H1 (cell line): ENCODE measurements at regions not wholly inside any gene's neighbourhood (a gene's known extent, or its start where the extent isn't known, plus 50 kb on each side); places are given as distances from the start of the nearest gene placed in this dataset.

Experiments used
- CTCF ChIA-PET: fragments of 300-600 bp; sonication (Branson Sonifier 250); formaldehyde crosslinking; loops from one replicate; lab custom pipeline; 2021; ENCODE audit not compliant: partially characterized antibody; lab: Charles Lee
- POLR2A ChIA-PET: fragments of 300-600 bp; sonication (Branson Sonifier 250); formaldehyde crosslinking; loops from one replicate; lab custom pipeline; 2021; ENCODE audit warnings: inconsistent platforms; ENCODE audit not compliant: partially characterized antibody; lab: Charles Lee
- DNase-seq, 2 experiments: peaks; one replicate each; pipeline versions ENCODE4 v3.0.0 to v3.0.0-alpha.2; 2010 to 2022; ENCODE audit warnings: low spot score in 2 of 2, low read depth in 1 of 2, mixed read lengths in 1 of 2
- FAIRE-seq: peaks from 2 replicates; lab custom pipeline; 2011; peaks lifted over from hg19 to GRCh38; lab: Jason Lieb, UNC
- H2AFZ ChIP-seq: 2 replicates; pipeline ENCODE4 v1.8.1; 2012; ENCODE audit warnings: low read length, inconsistent platforms
- H2AK5ac ChIP-seq: 2 replicates; pipeline ENCODE4 v1.6.1; 2013; ENCODE audit warnings: low read depth, low read length
- H2BK120ac ChIP-seq: replicated peaks from 2 replicates; pipeline ENCODE3; 2013; ENCODE audit warnings: low read depth, low read length, inconsistent platforms
- H2BK12ac ChIP-seq: 2 replicates; pipeline ENCODE4 v1.6.1; 2013; ENCODE audit warnings: low read depth, low read length
- H2BK15ac ChIP-seq: 2 replicates; pipeline ENCODE4 v1.6.1; 2013; ENCODE audit warnings: low read length
- H2BK20ac ChIP-seq: 2 replicates; pipeline ENCODE4 v1.6.1; 2013; ENCODE audit warnings: low read length
- H2BK5ac ChIP-seq: 2 replicates; pipeline ENCODE4 v1.6.1; 2013; ENCODE audit warnings: low read depth, low read length
- H3K14ac ChIP-seq: 2 replicates; pipeline ENCODE4 v1.6.1; 2013; ENCODE audit warnings: inconsistent platforms; ENCODE audit not compliant: insufficient read length
- H3K18ac ChIP-seq: 2 replicates; pipeline ENCODE4 v1.6.1; 2013; ENCODE audit warnings: low read length; ENCODE audit errors: extremely low read depth
- H3K23ac ChIP-seq: 2 replicates; pipeline ENCODE4 v1.6.1; 2013; ENCODE audit warnings: inconsistent platforms; ENCODE audit not compliant: insufficient read length
- H3K23me2 ChIP-seq: 2 replicates; pipeline ENCODE4 v1.6.1; 2013; ENCODE audit warnings: low read depth, low read length
- H3K27ac ChIP-seq: 2 replicates; pipeline ENCODE4 v1.6.1; 2011; ENCODE audit warnings: low read depth, low read length, inconsistent platforms
- H3K27me3 ChIP-seq, 4 experiments: replicated peaks in 1 of 4; 1 replicate in 1 of 4; 2 replicates in 3 of 4; pipeline versions ENCODE4 v1.6.1 to v1.8.1; 2011 to 2013; ENCODE audit warnings: low read length in 3 of 4, mild to moderate bottlenecking in 3 of 4, inconsistent platforms in 2 of 4, mixed read lengths in 2 of 4, moderate library complexity in 1 of 4; ENCODE audit not compliant: control insufficient read depth in 3 of 4, insufficient read depth in 3 of 4; ENCODE audit errors: extremely low read depth in 1 of 4
- H3K36me3 ChIP-seq, 4 experiments: 2 replicates each; pipeline versions ENCODE4 v1.6.1 to v1.8.1; 2011 to 2013; ENCODE audit warnings: mild to moderate bottlenecking in 4 of 4, low read length in 3 of 4, moderate library complexity in 2 of 4, control low read depth in 1 of 4, inconsistent platforms in 1 of 4; ENCODE audit not compliant: insufficient read depth in 4 of 4, control insufficient read depth in 2 of 4
- H3K4ac ChIP-seq: replicated peaks from 2 replicates; pipeline ENCODE3; 2013; ENCODE audit warnings: low read length, low read depth, mixed read lengths, inconsistent platforms; ENCODE audit not compliant: insufficient read length
- H3K4me1 ChIP-seq, 4 experiments: replicated peaks in 1 of 4; 1 replicate in 1 of 4; 2 replicates in 3 of 4; pipeline versions ENCODE4 v1.6.1 to v1.8.1; 2011 to 2013; ENCODE audit warnings: low read length in 3 of 4, inconsistent platforms in 2 of 4, mixed read lengths in 1 of 4; ENCODE audit not compliant: insufficient read depth in 4 of 4, control insufficient read depth in 3 of 4
- H3K4me2 ChIP-seq, 2 experiments: 2 replicates each; pipeline versions ENCODE4 v1.6.1 to v1.8.1; 2011 to 2013; ENCODE audit warnings: low read depth in 2 of 2, low read length in 2 of 2, control low read depth in 1 of 2, inconsistent platforms in 1 of 2, mild to moderate bottlenecking in 1 of 2; ENCODE audit not compliant: insufficient read depth in 1 of 2
- H3K4me3 ChIP-seq, 4 experiments: fragments of 200-600, 300-600 bp in 1 of 4; sonication (generic), shearing (Covaris generic), sonication (Bioruptor Twin) in 1 of 4; 2 replicates each; pipeline versions ENCODE4 v1.5.1 to v1.8.1; 2011 to 2016; ENCODE audit warnings: low read length in 4 of 4, low read depth in 3 of 4, control low read depth in 2 of 4, inconsistent platforms in 2 of 4, mild to moderate bottlenecking in 2 of 4, mixed read lengths in 1 of 4, moderate library complexity in 1 of 4; ENCODE audit not compliant: insufficient read depth in 2 of 4; ENCODE audit errors: extremely low read depth in 1 of 4
- H3K56ac ChIP-seq: replicated peaks from 2 replicates; pipeline ENCODE3; 2013; ENCODE audit warnings: low read depth, mild to moderate bottlenecking, mixed read lengths, low read length, inconsistent platforms; ENCODE audit not compliant: insufficient read length
- H3K79me1 ChIP-seq: 2 replicates; pipeline ENCODE4 v1.6.1; 2013; ENCODE audit warnings: low read depth, low read length, control low read depth
- H3K79me2 ChIP-seq, 2 experiments: 2 replicates each; pipeline versions ENCODE4 v1.6.1 to v1.8.1; 2012 to 2013; ENCODE audit warnings: low read length in 2 of 2, mild to moderate bottlenecking in 2 of 2, inconsistent platforms in 1 of 2; ENCODE audit not compliant: insufficient read depth in 2 of 2, control insufficient read depth in 1 of 2
- H3K9ac ChIP-seq, 4 experiments: replicated peaks in 1 of 4; 1 replicate in 1 of 4; 2 replicates in 3 of 4; pipeline versions ENCODE4 v1.6.1 to v1.8.1; 2011 to 2013; ENCODE audit warnings: low read depth in 3 of 4, low read length in 3 of 4, control low read depth in 2 of 4, mild to moderate bottlenecking in 2 of 4, moderate library complexity in 2 of 4, inconsistent platforms in 1 of 4; ENCODE audit errors: extremely low read depth in 1 of 4
- H3K9me3 ChIP-seq, 2 experiments: 2 replicates each; pipeline versions ENCODE4 v1.6.1 to v1.8.1; 2012 to 2013; ENCODE audit warnings: mild to moderate bottlenecking in 2 of 2, moderate library complexity in 2 of 2, control low read depth in 1 of 2, inconsistent platforms in 1 of 2, low read depth in 1 of 2, low read length in 1 of 2, mixed read lengths in 1 of 2; ENCODE audit not compliant: insufficient read depth in 2 of 2
- H4K20me1 ChIP-seq, 2 experiments: replicated peaks in 1 of 2; 2 replicates each; pipeline versions ENCODE3 to v1.8.1; 2011 to 2013; ENCODE audit warnings: inconsistent platforms in 2 of 2, low read length in 2 of 2, mild to moderate bottlenecking in 1 of 2; ENCODE audit not compliant: insufficient read depth in 2 of 2, control insufficient read depth in 1 of 2
- H4K5ac ChIP-seq: 2 replicates; pipeline ENCODE4 v1.6.1; 2013; ENCODE audit warnings: low read length, low read depth, mixed read lengths, inconsistent platforms; ENCODE audit not compliant: insufficient read length
- H4K8ac ChIP-seq: 2 replicates; pipeline ENCODE4 v1.8.0; 2013; ENCODE audit warnings: mild to moderate bottlenecking, moderate library complexity, low read length, inconsistent platforms; ENCODE audit not compliant: insufficient read depth; ENCODE audit errors: extremely low read depth
- H4K91ac ChIP-seq: replicated peaks from 2 replicates; pipeline ENCODE3; 2013; ENCODE audit warnings: low read length, mixed read lengths, inconsistent platforms; ENCODE audit not compliant: insufficient read length
- RAD21 ChIP-seq, 2 experiments: IDR thresholded peaks in 1 of 2; conservative IDR thresholded peaks in 1 of 2; 2 replicates each; pipeline ENCODE4 v1.6.1; 2011; ENCODE audit warnings: low read depth in 2 of 2, low read length in 2 of 2, improper control_type of control experiment in 1 of 2, inconsistent platforms in 1 of 2, mild to moderate bottlenecking in 1 of 2, moderate library complexity in 1 of 2
- SAP30 ChIP-seq: fragments of 300-600 bp; sonication (generic); IDR thresholded peaks from 2 replicates; pipeline ENCODE4 v1.7.1; 2012; ENCODE audit warnings: low read length, moderate library complexity, mild to moderate bottlenecking, inconsistent platforms; ENCODE audit not compliant: insufficient read depth, insufficient replicate concordance

DNA sequence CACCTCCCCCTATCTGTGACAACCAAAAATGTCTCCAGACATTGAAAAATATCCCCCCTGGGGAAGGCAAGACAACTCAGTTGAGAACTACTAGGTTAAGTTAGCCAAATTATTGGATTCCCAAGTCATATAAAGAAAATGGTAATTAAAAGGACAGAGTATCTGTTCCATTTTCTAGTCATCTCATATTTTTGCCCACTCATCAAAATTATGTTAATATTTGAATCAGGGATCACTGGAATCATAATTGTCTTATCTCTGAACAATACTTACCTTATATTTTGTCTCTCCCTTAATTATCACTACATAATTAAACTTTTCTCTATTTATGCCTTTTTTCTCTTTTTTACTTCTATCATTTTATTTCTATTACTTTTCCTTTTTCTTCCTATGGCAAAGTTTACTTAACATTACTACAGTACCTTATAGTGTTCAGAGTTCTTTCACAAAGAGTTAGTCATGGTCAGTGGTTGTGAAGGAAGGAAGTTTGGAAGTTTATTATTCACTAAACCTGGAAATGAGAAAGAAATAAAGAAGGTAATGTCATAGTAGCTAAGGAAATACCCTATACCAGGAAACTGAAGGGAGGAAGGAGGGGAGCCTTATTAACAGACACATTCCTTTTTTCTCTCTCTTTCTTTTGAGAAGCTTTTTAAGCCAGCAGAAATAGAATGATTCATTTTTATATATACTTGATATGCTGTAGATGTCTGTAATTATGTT lies 332.9 kb downstream of the COL12A1 start:
- H3K4me2 ChIP-seq, result no peak overlapping the region
- H3K23me2 ChIP-seq, result no peaks in the 10 kb centered on the region

More for the DNA sequence above, 332.9 kb downstream of the COL12A1 start:
- Histone ChIP-seq H4K8ac (no peak overlapping the region), H2AK5ac (no peak overlapping the region), H2AFZ (no peak overlapping the region), H3K36me3 (no peaks in the 10 kb centered on the region), H2BK120ac (no peak overlapping the region), H2BK12ac (no peak overlapping the region), H3K4ac (no peak overlapping the region), H3K4me1 (no peaks in the 10 kb centered on the region), H3K14ac (no peak overlapping the region), H4K91ac (no peak overlapping the region), H3K18ac (no peak overlapping the region), H3K9me3 (peaks cover 0 to 2% of the 10 kb centered on the region in 2 experiments; a peak in 2 of 4 replicates), H3K27ac (no peak overlapping the region), H3K4me3 (no peak overlapping the region), H3K9ac (no peak overlapping the region), H4K20me1 (no peaks in the 10 kb centered on the region), H2BK5ac (no peak overlapping the region), H4K5ac (no peak overlapping the region), H2BK20ac (no peak overlapping the region)
- DNase-seq, result no peak
- POLR2A ChIA-PET, result no interaction called here
- CTCF ChIA-PET, result no interaction called here
- TF ChIP-seq SAP30, result no peak
- TF ChIP-seq RAD21 (IDR thresholded peaks at IDR 0.05 in 1 of 2, conservative IDR thresholded peaks at IDR 0.05 in 1 of 2; ENCODE audit: low read depth in 2 of 2, low read length in 2 of 2), result peak in 1 of 2 experiments; percentile 14; a peak in 1 of 4 replicates
- TF ChIP-seq, all 59 proteins: peak for 1
- no peaks in the 10 kb centered on the region for H3K79me1 ChIP-seq
- H3K56ac ChIP-seq, result no peak overlapping the region
- no peak overlapping the region for H2BK15ac ChIP-seq
- no peak for FAIRE-seq
- H3K79me2 ChIP-seq, result no peaks in the 10 kb centered on the region
- H3K27me3 ChIP-seq, result no peaks in the 10 kb centered on the region
- no peak overlapping the region for H3K23ac ChIP-seq
